Liver (tissue), 3 donors: ENCODE measurements at regions not wholly inside any gene's neighbourhood (a gene's known extent, or its start where the extent isn't known, plus 50 kb on each side); places are given as distances from the start of the nearest gene placed in this dataset.

ENCODE experiments used
- ATF3 ChIP-seq: IDR thresholded peaks from 2 replicates; pipeline ENCODE4 v1.6.1; 2016; ENCODE audit warnings: antibody characterized with exemption
- CTCF ChIP-seq: fragments of 150-350 bp; IDR thresholded peaks from 2 replicates; pipeline ENCODE4 v1.5.1; 2017; ENCODE audit warnings: improper control_type of control experiment, low read depth, low read length; ENCODE audit not compliant: missing input control
- MAX ChIP-seq: IDR thresholded peaks from 2 replicates; pipeline ENCODE4 v1.6.1; 2016; ENCODE audit warnings: antibody characterized with exemption
- RXRA ChIP-seq, 2 donors: IDR thresholded peaks; 2 replicates each; pipeline ENCODE4 v1.6.1; 2017 to 2018; ENCODE audit warnings: antibody characterized with exemption in 2 of 2, mild to moderate bottlenecking in 1 of 2
- SP1 ChIP-seq: IDR thresholded peaks from 2 replicates; pipeline ENCODE4 v1.6.1; 2018; ENCODE audit warnings: antibody characterized with exemption, mild to moderate bottlenecking
- TAF1 ChIP-seq: conservative IDR thresholded peaks from 2 replicates; pipeline ENCODE4 v1.6.1; 2016; ENCODE audit warnings: antibody characterized with exemption, mild to moderate bottlenecking
- YY1 ChIP-seq: IDR thresholded peaks from 2 replicates; pipeline ENCODE4 v1.6.1; 2016; ENCODE audit warnings: antibody characterized with exemption, mild to moderate bottlenecking
- donor health status: healthy.
- donor health status: healthy.

- TF ChIP-seq RXRA (IDR thresholded peaks at IDR 0.05), result no peak
- TF ChIP-seq CTCF, result peak; percentile 25
- no peak for TF ChIP-seq SP1
- TF ChIP-seq YY1, result no peak
- TF ChIP-seq ATF3, result no peak
- no peak for TF ChIP-seq TAF1
- no peak for TF ChIP-seq MAX
Observed at GRCh38 chr7:124101173-124101768, 68.4 kb upstream of the TMEM229A start.
